Left ventricle myocardium inferior (tissue), 1 donor: ENCODE measurements at regions not wholly inside any gene's neighbourhood (a gene's known extent, or its start where the extent isn't known, plus 50 kb on each side); places are given as distances from the start of the nearest gene placed in this dataset.
"Not testable (repeated sequence)": the region's sequence is repeated elsewhere in the genome, so short reads cannot be mapped to it uniquely, and the experiment has no call there.

Source experiments
- DNase-seq: peaks from one replicate; pipeline ENCODE4 v3.0.0-alpha.2; 2020
- H3K27ac ChIP-seq: fragments of 200-600 bp; replicated peaks from 2 replicates; pipeline ENCODE4 v1.8.0; 2021
- H3K27me3 ChIP-seq: fragments of 200-600 bp; 2 replicates; pipeline ENCODE4 v1.8.0; 2021; ENCODE audit warnings: low read depth
- H3K36me3 ChIP-seq: fragments of 200-600 bp; 2 replicates; pipeline ENCODE4 v1.8.0; 2021
- H3K4me1 ChIP-seq: fragments of 200-600 bp; 2 replicates; pipeline ENCODE4 v1.8.0; 2021
- H3K4me3 ChIP-seq: fragments of 200-600 bp; 2 replicates; pipeline ENCODE4 v1.8.0; 2021; ENCODE audit warnings: mild to moderate bottlenecking, moderate library complexity
- H3K9me3 ChIP-seq: fragments of 200-600 bp; replicated peaks from 2 replicates; pipeline ENCODE4 v1.8.0; 2021
- CTCF ChIP-seq: fragments of 200-600 bp; IDR thresholded peaks from 2 replicates; pipeline ENCODE4 v1.8.0; 2021; ENCODE audit warnings: antibody characterized with exemption, mild to moderate bottlenecking, borderline replicate concordance
- intact Hi-C: fragments of 100-400 bp; cut with micrococcal nuclease; formaldehyde crosslinking; loops from one replicate; pipeline ENCODE4 v1.11.0; 2022
- donor health status: DM: no; HTN: yes; CAD: no; lungs with severe emphysema.

- Histone ChIP-seq H3K9me3 (peaks cover 2% of the 10 kb centered on the region), H3K27ac (no peak overlapping the region), H3K36me3 (no peaks in the 10 kb centered on the region), H3K27me3 (no peaks in the 10 kb centered on the region), H3K4me3 (no peak overlapping the region), H3K4me1 (peaks cover 23% of the 10 kb centered on the region)
- DNase-seq, result no peak
- TF ChIP-seq CTCF, result no peak
- intact Hi-C loops, result no loop called here
Measured at GRCh38 chr4:152062936-152063620, 302.3 kb upstream of the GATB start.

- Histone ChIP-seq H3K9me3 (peaks cover 29% of the 10 kb centered on the region), H3K36me3 (no peaks in the 10 kb centered on the region), H3K4me1 (no peaks in the 10 kb centered on the region), H3K27ac (no peak overlapping the region), H3K4me3 (no peak overlapping the region), H3K27me3 (no peaks in the 10 kb centered on the region)
- DNase-seq, result no peak
- TF ChIP-seq CTCF, result no peak
- intact Hi-C loops, result no loop called here
Measured at GRCh38 chr4:152054731-152055130, 293.9 kb upstream of the GATB start.

- Histone ChIP-seq H3K9me3 (peaks cover 22% of the 10 kb centered on the region), H3K27ac (no peak overlapping the region), H3K4me1 (peaks cover 10% of the 10 kb centered on the region), H3K4me3 (no peak overlapping the region), H3K36me3 (no peaks in the 10 kb centered on the region), H3K27me3 (no peaks in the 10 kb centered on the region)
- no peak for TF ChIP-seq CTCF
- no peak for DNase-seq
- intact Hi-C loops, result no loop called here
Measured at GRCh38 chr4:152052451-152053057, 291.7 kb upstream of the GATB start.

- H3K36me3 ChIP-seq, intact Hi-C loops, H3K9me3 ChIP-seq, H3K27ac ChIP-seq, H3K4me3 ChIP-seq, DNase-seq, H3K27me3 ChIP-seq: not testable (repeated sequence)
- H3K4me1 ChIP-seq, result peaks cover 14% of the 10 kb centered on the region
Measured at GRCh38 chr4:152051332-152051731, 290.5 kb upstream of the GATB start.

GRCh38 chr4:152050106-152050505 is 289.3 kb upstream of the GATB start:
- intact Hi-C loops, result no loop called here
- no peaks in the 10 kb centered on the region for H3K9me3 ChIP-seq
- peaks cover 8% of the 10 kb centered on the region for H3K27me3 ChIP-seq
- H3K27ac ChIP-seq, result no peak overlapping the region
- H3K36me3 ChIP-seq, result no peaks in the 10 kb centered on the region
- no peak for TF ChIP-seq CTCF
- no peak overlapping the region for H3K4me3 ChIP-seq
- DNase-seq, result no peak
- H3K4me1 ChIP-seq, result peaks cover 25% of the 10 kb centered on the region

GRCh38 chr4:152047451-152047850 is 286.6 kb upstream of the GATB start:
- no peak for DNase-seq
- no peak for TF ChIP-seq CTCF
- H3K36me3 ChIP-seq, result no peaks in the 10 kb centered on the region
- no peak overlapping the region for H3K4me3 ChIP-seq
- peaks cover 8% of the 10 kb centered on the region for H3K27me3 ChIP-seq
- intact Hi-C loops, result no loop called here
- H3K9me3 ChIP-seq, result peaks cover 13% of the 10 kb centered on the region
- peaks cover 25% of the 10 kb centered on the region for H3K4me1 ChIP-seq
- no peak overlapping the region for H3K27ac ChIP-seq
